ENCODE measurements at regions not wholly inside any gene's neighbourhood (a gene's known extent, or its start where the extent isn't known, plus 50 kb on each side); places are given as distances from the start of the nearest gene placed in this dataset.

- TF ChIP-seq EZH2 (IDR thresholded peaks at IDR 0.05; ENCODE audit: borderline replicate concordance, low read depth, low read length, severe bottlenecking) (no peak), CTCF (IDR thresholded peaks at IDR 0.05; ENCODE audit: borderline replicate concordance, extremely low read depth, low read length, poor library complexity, severe bottlenecking) (no peak)
Observed at GRCh38 chr15:94855409-94856266, 624.3 kb downstream of the MCTP2 start.
